Fibroblast of lung (primary cell): ENCODE measurements at regions not wholly inside any gene's neighbourhood (a gene's known extent, or its start where the extent isn't known, plus 50 kb on each side); places are given as distances from the start of the nearest gene placed in this dataset.

Experiments used
- DNase-seq, 2 donors: peaks; one replicate each; pipeline versions ENCODE4 v3.0.0 to v3.0.0-alpha.2; 2010; ENCODE audit warnings: low read depth in 2 of 2
- H2AFZ ChIP-seq: 2 replicates; pipeline ENCODE4 v1.5.1; 2012; ENCODE audit warnings: low read length, control low read depth, inconsistent platforms
- H3K27ac ChIP-seq: 2 replicates; pipeline ENCODE4 v1.5.1; 2011; ENCODE audit warnings: low read length, control low read depth; ENCODE audit not compliant: insufficient read depth
- H3K27me3 ChIP-seq: 2 replicates; pipeline ENCODE4 v1.5.1; 2011; ENCODE audit warnings: mild to moderate bottlenecking, low read length; ENCODE audit not compliant: control insufficient read depth, insufficient read depth
- H3K36me3 ChIP-seq: 2 replicates; pipeline ENCODE4 v1.5.1; 2011; ENCODE audit warnings: low read length; ENCODE audit not compliant: control insufficient read depth, insufficient read depth
- H3K4me1 ChIP-seq: 2 replicates; pipeline ENCODE4 v1.5.1; 2011; ENCODE audit warnings: low read length; ENCODE audit not compliant: control insufficient read depth, insufficient read depth; ENCODE audit errors: extremely low read depth
- H3K4me2 ChIP-seq: 2 replicates; pipeline ENCODE4 v1.5.1; 2011; ENCODE audit warnings: low read length, control low read depth; ENCODE audit not compliant: insufficient read depth; ENCODE audit errors: extremely low read depth
- H3K4me3 ChIP-seq, 4 experiments: fragments of 200-600 bp in 1 of 4; sonication (generic) in 1 of 4; replicated peaks in 1 of 4; 2 replicates each; pipeline ENCODE4 v1.5.1; 2011 to 2016; ENCODE audit warnings: low read length in 4 of 4, low read depth in 3 of 4, mild to moderate bottlenecking in 3 of 4, control low read depth in 2 of 4, inconsistent platforms in 1 of 4, mixed read lengths in 1 of 4; ENCODE audit not compliant: insufficient read depth in 1 of 4; ENCODE audit errors: control extremely low read depth in 1 of 4
- H3K79me2 ChIP-seq: 2 replicates; pipeline ENCODE4 v1.5.1; 2012; ENCODE audit warnings: mild to moderate bottlenecking, low read length, inconsistent platforms; ENCODE audit not compliant: control insufficient read depth, insufficient read depth
- H3K9ac ChIP-seq: 2 replicates; pipeline ENCODE4 v1.5.1; 2011; ENCODE audit warnings: mild to moderate bottlenecking, low read length, control low read depth; ENCODE audit not compliant: insufficient read depth
- H3K9me3 ChIP-seq: 2 replicates; pipeline ENCODE4 v1.5.1; 2012; ENCODE audit warnings: low read depth, low read length; ENCODE audit not compliant: control insufficient read depth, insufficient read depth
- H4K20me1 ChIP-seq: 2 replicates; pipeline ENCODE4 v1.5.1; 2011; ENCODE audit warnings: low read length; ENCODE audit not compliant: control insufficient read depth, insufficient read depth; ENCODE audit errors: extremely low read depth
- CTCF ChIP-seq, 2 donors: IDR thresholded peaks in 1 of 2; conservative IDR thresholded peaks in 1 of 2; 1 replicate in 1 of 2; 2 replicates in 1 of 2; pipeline ENCODE4 v1.5.1; 2011 to 2012; ENCODE audit warnings: low read length in 2 of 2, control low read depth in 1 of 2, inconsistent platforms in 1 of 2, low read depth in 1 of 2, mild to moderate bottlenecking in 1 of 2
- EZH2 ChIP-seq: IDR thresholded peaks from 2 replicates; pipeline ENCODE4 v1.5.1; 2012; ENCODE audit warnings: low read length, control low read depth, mild to moderate bottlenecking; ENCODE audit errors: missing control alignments

GRCh38 chr4:19735012-19735411 is 516.7 kb upstream of the SLIT2 start:
- TF ChIP-seq EZH2 (no peak), CTCF (conservative IDR thresholded peaks at IDR 0.05 in 1 of 2, IDR thresholded peaks at IDR 0.05 in 1 of 2; ENCODE audit: low read depth in 1 of 2, low read length in 2 of 2) (no peak)
- H3K9me3 ChIP-seq, result no peaks in the 10 kb centered on the region
- no peaks in the 10 kb centered on the region for H3K79me2 ChIP-seq
- H2AFZ ChIP-seq, result no peak overlapping the region
- no peak overlapping the region for H3K9ac ChIP-seq
- H3K27me3 ChIP-seq, result no peaks in the 10 kb centered on the region
- H3K4me3 ChIP-seq, result no peak overlapping the region
- H4K20me1 ChIP-seq, result no peaks in the 10 kb centered on the region
- peak in 1 of 2 donors; percentile 64 for DNase-seq
- H3K4me1 ChIP-seq, result peaks cover 3% of the 10 kb centered on the region
- H3K36me3 ChIP-seq, result no peaks in the 10 kb centered on the region
- peak overlapping the region; percentile 32 for H3K4me2 ChIP-seq
- no peak overlapping the region for H3K27ac ChIP-seq

GRCh38 chr4:19729886-19730651 is 521.6 kb upstream of the SLIT2 start:
- Histone ChIP-seq H3K27ac (no peak overlapping the region), H2AFZ (peak overlapping the region; percentile 58), H3K4me3 (no peak overlapping the region), H3K4me2 (peak overlapping the region; percentile 32), H3K79me2 (no peaks in the 10 kb centered on the region), H3K27me3 (no peaks in the 10 kb centered on the region), H3K9ac (no peak overlapping the region), H3K36me3 (no peaks in the 10 kb centered on the region), H4K20me1 (no peaks in the 10 kb centered on the region), H3K9me3 (no peaks in the 10 kb centered on the region), H3K4me1 (peaks cover 3% of the 10 kb centered on the region)
- TF ChIP-seq CTCF (conservative IDR thresholded peaks at IDR 0.05 in 1 of 2, IDR thresholded peaks at IDR 0.05 in 1 of 2; ENCODE audit: low read depth in 1 of 2, low read length in 2 of 2), result no peak
- no peak for TF ChIP-seq EZH2
- peak; percentile 9 to 68 for DNase-seq

- no peak overlapping the region for H2AFZ ChIP-seq
- no peak overlapping the region for H3K27ac ChIP-seq
- H3K4me3 ChIP-seq, result no peak overlapping the region
- no peaks in the 10 kb centered on the region for H4K20me1 ChIP-seq
- H3K4me2 ChIP-seq, result no peak overlapping the region
- H3K79me2 ChIP-seq, result no peaks in the 10 kb centered on the region
- H3K27me3 ChIP-seq, result no peaks in the 10 kb centered on the region
- H3K4me1 ChIP-seq, result peaks cover 3% of the 10 kb centered on the region
- TF ChIP-seq CTCF (conservative IDR thresholded peaks at IDR 0.05 in 1 of 2, IDR thresholded peaks at IDR 0.05 in 1 of 2; ENCODE audit: low read depth in 1 of 2, low read length in 2 of 2) (no peak), EZH2 (no peak)
- peak in 1 of 2 donors; percentile 65 for DNase-seq
- no peaks in the 10 kb centered on the region for H3K9me3 ChIP-seq
- no peak overlapping the region for H3K9ac ChIP-seq
- no peaks in the 10 kb centered on the region for H3K36me3 ChIP-seq
Measured at GRCh38 chr4:19728773-19729172, 522.9 kb upstream of the SLIT2 start.
